ENCODE measurements at regions not wholly inside any gene's neighbourhood (a gene's known extent, or its start where the extent isn't known, plus 50 kb on each side); places are given as distances from the start of the nearest gene placed in this dataset.

DNA sequence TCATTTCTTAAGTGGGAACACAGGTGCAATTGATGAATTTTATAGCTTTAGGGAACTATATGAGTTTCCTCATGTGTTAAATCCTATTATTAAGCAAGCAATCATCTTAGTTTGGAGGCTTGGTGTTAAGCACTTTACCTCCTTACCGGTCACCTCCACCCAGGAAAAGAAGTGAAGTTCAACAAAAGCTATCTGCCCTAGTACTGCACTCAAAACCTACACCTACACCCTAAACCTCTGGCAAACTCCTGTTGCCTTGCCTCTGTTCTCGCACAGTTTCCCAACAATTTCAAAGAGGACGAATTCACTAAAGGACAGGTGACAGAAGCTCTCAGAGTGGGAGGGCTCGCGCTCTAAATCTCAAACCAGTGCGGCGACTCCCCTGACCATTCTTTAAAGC is 85.7 kb upstream of the TENT5D start:
- Histone ChIP-seq H2BK120ac (replicated peaks; ENCODE audit: low read depth, low read length) (no peak overlapping the region), H3K27ac (ENCODE audit: low read depth, low read length) (no peak overlapping the region), H2AK5ac (ENCODE audit: low read depth, low read length) (no peak overlapping the region), H3K36me3 (ENCODE audit: control insufficient read depth in 2 of 4, insufficient read depth in 4 of 4, low read length in 3 of 4) (no peaks in the 10 kb centered on the region), H3K14ac (ENCODE audit: insufficient read length) (no peak overlapping the region), H2BK5ac (ENCODE audit: low read depth, low read length) (no peak overlapping the region; the same call in 1 of the 2 replicates), H4K91ac (replicated peaks; ENCODE audit: insufficient read length, low read length) (no peak overlapping the region), H2BK12ac (ENCODE audit: low read depth, low read length) (no peak overlapping the region), H3K23ac (ENCODE audit: insufficient read length) (no peak overlapping the region), H3K9me3 (ENCODE audit: insufficient read depth in 2 of 2, low read depth in 1 of 2, low read length in 1 of 2) (no peaks in the 10 kb centered on the region), H3K4me1 (replicated peaks in 1 of 4; ENCODE audit: control insufficient read depth in 3 of 4, insufficient read depth in 4 of 4, low read length in 3 of 4) (no peaks in the 10 kb centered on the region), H3K23me2 (ENCODE audit: low read depth, low read length) (no peaks in the 10 kb centered on the region), H4K20me1 (replicated peaks in 1 of 2; ENCODE audit: control insufficient read depth in 1 of 2, insufficient read depth in 2 of 2, low read length in 2 of 2) (no peaks in the 10 kb centered on the region), H3K56ac (replicated peaks; ENCODE audit: insufficient read length, low read depth, low read length) (no peak overlapping the region), H3K79me2 (ENCODE audit: control insufficient read depth in 1 of 2, insufficient read depth in 2 of 2, low read length in 2 of 2) (no peaks in the 10 kb centered on the region), H2BK20ac (ENCODE audit: low read length) (no peak overlapping the region), H3K4ac (replicated peaks; ENCODE audit: insufficient read length, low read depth, low read length) (no peak overlapping the region), H3K18ac (ENCODE audit: extremely low read depth, low read length) (no peak overlapping the region), H3K4me2 (ENCODE audit: insufficient read depth in 1 of 2, low read depth in 2 of 2, low read length in 2 of 2) (peak overlapping the region; percentile 75 to 81), H3K9ac (replicated peaks in 1 of 4; ENCODE audit: extremely low read depth in 1 of 4, low read depth in 3 of 4, low read length in 3 of 4) (peak overlapping the region in 1 of 4 experiments; percentile 43; a peak in 1 of 7 replicates), H2AFZ (ENCODE audit: low read length) (no peak overlapping the region), H4K8ac (ENCODE audit: extremely low read depth, insufficient read depth, low read length) (no peak overlapping the region), H4K5ac (ENCODE audit: insufficient read length, low read depth, low read length) (no peak overlapping the region), H3K79me1 (ENCODE audit: low read depth, low read length) (no peaks in the 10 kb centered on the region), H3K4me3 (ENCODE audit: extremely low read depth in 1 of 4, insufficient read depth in 2 of 4, low read depth in 3 of 4, low read length in 4 of 4) (peak overlapping the region; percentile 72 to 86 (median 82)), H2BK15ac (ENCODE audit: low read length) (no peak overlapping the region), H3K27me3 (replicated peaks in 1 of 4; ENCODE audit: control insufficient read depth in 3 of 4, extremely low read depth in 1 of 4, insufficient read depth in 3 of 4, low read length in 3 of 4) (no peaks in the 10 kb centered on the region)
- FAIRE-seq (no peak), DNase-seq (ENCODE audit: low read depth in 1 of 2, low spot score in 2 of 2) (no peak)
- TF ChIP-seq, protein P1, sequence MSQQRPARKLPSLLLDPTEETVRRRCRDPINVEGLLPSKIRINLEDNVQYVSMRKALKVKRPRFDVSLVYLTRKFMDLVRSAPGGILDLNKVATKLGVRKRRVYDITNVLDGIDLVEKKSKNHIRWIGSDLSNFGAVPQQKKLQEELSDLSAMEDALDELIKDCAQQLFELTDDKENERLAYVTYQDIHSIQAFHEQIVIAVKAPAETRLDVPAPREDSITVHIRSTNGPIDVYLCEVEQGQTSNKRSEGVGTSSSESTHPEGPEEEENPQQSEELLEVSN (IDR thresholded peaks at IDR 0.05): no peak
- TF ChIP-seq NRF1 (IDR thresholded peaks at IDR 0.05; ENCODE audit: low read depth, low read length): no peak
- TF ChIP-seq SIX5 (IDR thresholded peaks at IDR 0.05; ENCODE audit: low read depth, low read length): no peak
- no peak for TF ChIP-seq CTCF (IDR thresholded peaks at IDR 0.05; ENCODE audit: control extremely low read depth in 1 of 3, insufficient read depth in 1 of 3, low read depth in 1 of 3, low read length in 3 of 3)
- 0 out of 4 replicates have a peak, but pooled peaks of 1 of the 2 experiments have one; percentile 13 for TF ChIP-seq SIN3A (conservative IDR thresholded peaks at IDR 0.05 in 1 of 2, IDR thresholded peaks at IDR 0.05 in 1 of 2; ENCODE audit: low read depth in 1 of 2, low read length in 2 of 2)
- no peak for TF ChIP-seq RFX5 (IDR thresholded peaks at IDR 0.05; ENCODE audit: borderline replicate concordance, low read depth, low read length)
- TF ChIP-seq KDM5A (IDR thresholded peaks at IDR 0.05; ENCODE audit: low read length): no peak
- CTCF ChIA-PET (ENCODE audit: partially characterized antibody): interaction anchor here (1.4 kb wide), 1 partner anchor 246 kb away, joined by 4 read pairs; no protein-coding TSS in a partner anchor
- POLR2A ChIA-PET (ENCODE audit: partially characterized antibody): interaction anchor here (0.6 kb wide), 1 partner anchor 12 kb away, joined by 3 read pairs; no protein-coding TSS in a partner anchor
- 6% methylated on average over 7 of the region's 7 CpGs; no CpG with 5 or more reads in 1 of the 2 experiments for WGBS, 2 experiments (ENCODE audit: extremely low coverage in 1 of 2, insufficient coverage in 1 of 2, insufficient read length in 1 of 2, insufficient replicate concordance in 2 of 2, low coverage in 1 of 2, low lambda C conversion rate in 2 of 2, missing lambda C conversion rate in 1 of 2)
